Adrenal gland (tissue), 5 donors: ENCODE measurements at regions not wholly inside any gene's neighbourhood (a gene's known extent, or its start where the extent isn't known, plus 50 kb on each side); places are given as distances from the start of the nearest gene placed in this dataset.

Source experiments
- CTCF ChIP-seq, 6 experiments: fragments of 450-650 bp in 4 of 6; fragments of 200-600 bp in 2 of 6; sonication (generic) in 1 of 6; IDR thresholded peaks; 1 replicate in 5 of 6; 2 replicates in 1 of 6; pipeline versions ENCODE4 v1.5.1 to v1.8.0; 2016 to 2021; ENCODE audit warnings: antibody characterized with exemption in 6 of 6, mild to moderate bottlenecking in 2 of 6, moderate library complexity in 1 of 6
- POLR2A ChIP-seq, 2 donors: fragments of 450-650 bp; IDR thresholded peaks; one replicate each; pipeline ENCODE4 v1.6.1; 2017; ENCODE audit warnings: antibody characterized with exemption in 2 of 2, mild to moderate bottlenecking in 2 of 2, moderate library complexity in 1 of 2
- donor health status: DM: no; HTN: no; CAD: no.

- no peak for TF ChIP-seq CTCF (IDR thresholded peaks at IDR 0.05)
- TF ChIP-seq POLR2A (IDR thresholded peaks at IDR 0.05) = no peak
These were observed 60.0 kb upstream of the KIAA0040 start for GRCh38 chr1:175252561-175252960.
